ENCODE measurements at regions not wholly inside any gene's neighbourhood (a gene's known extent, or its start where the extent isn't known, plus 50 kb on each side); places are given as distances from the start of the nearest gene placed in this dataset.

GRCh38 chr12:95390192-95390591 lies 83.8 kb upstream of the METAP2 start:
- peaks cover 5% of the 10 kb centered on the region for H3K36me3 Mint-ChIP-seq (ENCODE audit: low read depth)
- no peak overlapping the region for H3K4me3 Mint-ChIP-seq (ENCODE audit: unreplicated experiment)
- peaks cover 10% of the 10 kb centered on the region for H3K9me3 Mint-ChIP-seq (ENCODE audit: low read depth)
- peaks cover 5% of the 10 kb centered on the region for H3K27me3 Mint-ChIP-seq (ENCODE audit: low read depth)
- TF ChIP-seq CTCF (IDR thresholded peaks at IDR 0.05) = no peak
- peaks cover 12% of the 10 kb centered on the region for H3K4me1 Mint-ChIP-seq (ENCODE audit: low read depth)
- DNase-seq (ENCODE audit: low spot score) = no peak
- H3K27ac Mint-ChIP-seq (ENCODE audit: unreplicated experiment) = no peak overlapping the region

- Mint-ChIP-seq H3K4me1 (ENCODE audit: low read depth) (peaks cover 4% of the 10 kb centered on the region), H3K4me3 (ENCODE audit: unreplicated experiment) (no peak overlapping the region), H3K27ac (ENCODE audit: unreplicated experiment) (no peak overlapping the region), H3K27me3 (ENCODE audit: low read depth) (peaks cover 7% of the 10 kb centered on the region), H3K9me3 (ENCODE audit: low read depth) (peaks cover 10% of the 10 kb centered on the region), H3K36me3 (ENCODE audit: low read depth) (peaks cover 5% of the 10 kb centered on the region)
- DNase-seq (ENCODE audit: low spot score) = no peak
- TF ChIP-seq CTCF (IDR thresholded peaks at IDR 0.05) = no peak
Observed at GRCh38 chr12:95390932-95391331, 83.0 kb upstream of the METAP2 start.

- Mint-ChIP-seq H3K4me1 (ENCODE audit: low read depth) (peaks cover 5% of the 10 kb centered on the region), H3K36me3 (ENCODE audit: low read depth) (peaks cover 5% of the 10 kb centered on the region), H3K27ac (ENCODE audit: unreplicated experiment) (no peak overlapping the region), H3K4me3 (ENCODE audit: unreplicated experiment) (no peak overlapping the region), H3K9me3 (ENCODE audit: low read depth) (peaks cover 10% of the 10 kb centered on the region), H3K27me3 (ENCODE audit: low read depth) (peaks cover 13% of the 10 kb centered on the region)
- DNase-seq (ENCODE audit: low spot score) = no peak
- no peak for TF ChIP-seq CTCF (IDR thresholded peaks at IDR 0.05)
Observed at GRCh38 chr12:95393191-95393790, 80.7 kb upstream of the METAP2 start.

DNA sequence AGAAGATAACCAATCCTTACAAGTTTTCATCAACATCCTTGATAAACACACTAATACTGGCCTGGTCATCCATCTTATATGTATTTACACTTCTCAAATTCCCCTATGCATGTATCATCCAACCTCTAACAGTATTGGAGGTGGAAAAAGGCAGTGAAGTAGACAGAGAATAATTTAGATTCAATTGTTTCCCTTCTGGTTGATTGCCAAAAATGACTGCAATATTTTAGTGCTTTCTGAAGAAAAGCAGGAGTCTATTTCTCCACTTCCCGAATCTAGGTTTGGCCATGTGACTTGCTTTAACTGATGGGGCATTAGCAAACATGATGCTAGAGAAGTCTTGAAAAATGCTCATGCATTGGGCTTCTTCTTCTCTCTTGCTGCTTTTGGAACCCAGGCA lies 78.3 kb upstream of the METAP2 start:
- TF ChIP-seq CTCF (IDR thresholded peaks at IDR 0.05) = no peak
- Mint-ChIP-seq H3K27ac (ENCODE audit: unreplicated experiment) (no peak overlapping the region), H3K4me3 (ENCODE audit: unreplicated experiment) (no peak overlapping the region), H3K9me3 (ENCODE audit: low read depth) (peaks cover 10% of the 10 kb centered on the region), H3K4me1 (ENCODE audit: low read depth) (peaks cover 5% of the 10 kb centered on the region), H3K27me3 (ENCODE audit: low read depth) (peaks cover 14% of the 10 kb centered on the region), H3K36me3 (ENCODE audit: low read depth) (peaks cover 5% of the 10 kb centered on the region)
- no peak for DNase-seq (ENCODE audit: low spot score)

DNA sequence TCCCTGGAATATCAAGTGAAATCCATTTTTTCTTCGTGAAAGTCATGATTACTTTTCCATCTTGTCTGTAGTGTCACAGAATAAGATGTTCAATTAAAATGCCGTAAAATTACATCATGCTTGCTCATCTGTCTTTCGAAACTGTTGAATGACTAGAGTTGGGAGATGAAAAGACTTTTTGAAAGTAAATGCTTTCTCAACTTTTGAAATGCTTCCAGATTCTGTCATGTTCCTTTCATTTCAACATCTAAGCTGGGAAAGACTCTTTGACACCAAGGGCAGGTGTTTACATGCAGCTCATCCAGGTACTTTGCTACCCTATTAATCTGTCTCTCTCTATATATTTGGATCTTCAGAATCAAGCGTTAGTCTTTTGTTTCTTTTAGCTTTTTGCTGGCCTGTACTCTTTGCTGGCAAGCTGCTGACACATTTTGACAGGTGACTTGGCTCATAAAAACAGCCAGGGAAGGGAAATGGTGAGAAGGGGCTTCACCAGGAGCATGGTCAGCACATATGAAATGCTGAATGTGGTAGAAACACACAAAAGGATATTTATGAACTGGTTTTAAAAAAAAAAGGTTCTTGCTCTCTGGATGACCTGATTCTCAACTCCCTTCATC lies 77.0 kb upstream of the METAP2 start:
- H3K36me3 Mint-ChIP-seq (ENCODE audit: low read depth) = peaks cover 5% of the 10 kb centered on the region
- peaks cover 15% of the 10 kb centered on the region for H3K27me3 Mint-ChIP-seq (ENCODE audit: low read depth)
- H3K27ac Mint-ChIP-seq (ENCODE audit: unreplicated experiment) = no peak overlapping the region
- H3K9me3 Mint-ChIP-seq (ENCODE audit: low read depth) = peaks cover 10% of the 10 kb centered on the region
- no peak overlapping the region for H3K4me3 Mint-ChIP-seq (ENCODE audit: unreplicated experiment)
- TF ChIP-seq CTCF (IDR thresholded peaks at IDR 0.05) = no peak
- DNase-seq (ENCODE audit: low spot score) = no peak
- peaks cover 5% of the 10 kb centered on the region for H3K4me1 Mint-ChIP-seq (ENCODE audit: low read depth)

All from chondrocyte (in vitro differentiated cells).